DND-41 (cell line): ENCODE measurements at regions not wholly inside any gene's neighbourhood (a gene's known extent, or its start where the extent isn't known, plus 50 kb on each side); places are given as distances from the start of the nearest gene placed in this dataset.

Experiments
- EZH2 ChIP-seq: IDR thresholded peaks from 3 replicates; pipeline ENCODE4 v1.6.1; 2012; ENCODE audit warnings: borderline replicate concordance, low read depth, mild to moderate bottlenecking, moderate library complexity, low read length, inconsistent platforms; ENCODE audit not compliant: severe bottlenecking
- TF ChIP-seq, protein P1 (sequence below): IDR thresholded peaks from 2 replicates; pipeline ENCODE4 v1.5.1; 2012; ENCODE audit warnings: borderline replicate concordance, low read length, moderate library complexity, mild to moderate bottlenecking; ENCODE audit not compliant: poor library complexity, severe bottlenecking; ENCODE audit errors: extremely low read depth

GRCh38 chr12:24725616-24726015 lies 223.3 kb downstream of the BCAT1 start:
- TF ChIP-seq, protein P1, sequence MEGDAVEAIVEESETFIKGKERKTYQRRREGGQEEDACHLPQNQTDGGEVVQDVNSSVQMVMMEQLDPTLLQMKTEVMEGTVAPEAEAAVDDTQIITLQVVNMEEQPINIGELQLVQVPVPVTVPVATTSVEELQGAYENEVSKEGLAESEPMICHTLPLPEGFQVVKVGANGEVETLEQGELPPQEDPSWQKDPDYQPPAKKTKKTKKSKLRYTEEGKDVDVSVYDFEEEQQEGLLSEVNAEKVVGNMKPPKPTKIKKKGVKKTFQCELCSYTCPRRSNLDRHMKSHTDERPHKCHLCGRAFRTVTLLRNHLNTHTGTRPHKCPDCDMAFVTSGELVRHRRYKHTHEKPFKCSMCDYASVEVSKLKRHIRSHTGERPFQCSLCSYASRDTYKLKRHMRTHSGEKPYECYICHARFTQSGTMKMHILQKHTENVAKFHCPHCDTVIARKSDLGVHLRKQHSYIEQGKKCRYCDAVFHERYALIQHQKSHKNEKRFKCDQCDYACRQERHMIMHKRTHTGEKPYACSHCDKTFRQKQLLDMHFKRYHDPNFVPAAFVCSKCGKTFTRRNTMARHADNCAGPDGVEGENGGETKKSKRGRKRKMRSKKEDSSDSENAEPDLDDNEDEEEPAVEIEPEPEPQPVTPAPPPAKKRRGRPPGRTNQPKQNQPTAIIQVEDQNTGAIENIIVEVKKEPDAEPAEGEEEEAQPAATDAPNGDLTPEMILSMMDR = no peak
- no peak for TF ChIP-seq EZH2
